OCI-LY3 (cell line): ENCODE measurements at regions not wholly inside any gene's neighbourhood (a gene's known extent, or its start where the extent isn't known, plus 50 kb on each side); places are given as distances from the start of the nearest gene placed in this dataset.

Source experiments
- EZH2phosphoT487 ChIP-seq: fragments of 200-600 bp; shearing (Covaris generic); IDR thresholded peaks from 2 replicates; pipeline ENCODE4 v1.6.1; 2018; ENCODE audit warnings: antibody characterized with exemption, mixed run types, low read depth
- TF ChIP-seq, protein P1 (sequence below): fragments of 200-600, 300-600 bp; sonication (generic); IDR thresholded peaks from 2 replicates; pipeline ENCODE4 v1.5.1; 2014; ENCODE audit warnings: antibody characterized with exemption, low read length, low read depth

DNA sequence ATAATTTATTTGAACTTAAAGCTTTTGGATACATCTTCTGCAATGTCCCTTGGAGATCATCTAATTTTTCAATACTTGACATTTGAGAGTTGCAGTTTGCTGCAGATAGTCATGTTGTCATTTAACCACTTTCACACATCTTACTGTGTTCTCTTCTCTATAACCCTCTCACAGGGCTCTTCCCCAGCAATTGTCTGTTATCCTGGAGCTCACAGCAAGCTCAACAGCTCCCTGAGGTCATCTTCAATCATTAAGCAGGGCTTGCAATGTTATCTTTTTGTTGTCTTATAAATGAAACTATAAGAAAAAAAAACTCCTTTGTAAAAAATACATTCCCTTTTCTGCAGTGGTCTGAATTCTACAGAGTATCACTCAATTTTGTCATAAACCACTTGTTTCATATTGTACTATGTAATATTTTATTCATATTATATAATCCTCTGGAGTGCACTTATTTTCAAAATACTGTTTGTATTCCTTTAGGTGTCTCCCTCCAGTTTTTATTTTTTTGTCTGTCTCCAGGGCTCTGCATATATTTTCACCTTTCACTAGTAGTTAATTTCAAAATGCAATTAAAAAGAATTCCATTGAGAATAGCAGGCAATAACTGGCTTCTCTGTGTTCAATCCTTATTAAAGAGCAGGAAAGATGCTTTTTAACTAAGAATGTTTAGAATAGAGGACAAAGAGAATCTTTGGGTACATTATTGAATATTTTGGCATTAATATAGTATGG, 106.3 kb upstream of the ARSJ start:
- TF ChIP-seq, protein P1, sequence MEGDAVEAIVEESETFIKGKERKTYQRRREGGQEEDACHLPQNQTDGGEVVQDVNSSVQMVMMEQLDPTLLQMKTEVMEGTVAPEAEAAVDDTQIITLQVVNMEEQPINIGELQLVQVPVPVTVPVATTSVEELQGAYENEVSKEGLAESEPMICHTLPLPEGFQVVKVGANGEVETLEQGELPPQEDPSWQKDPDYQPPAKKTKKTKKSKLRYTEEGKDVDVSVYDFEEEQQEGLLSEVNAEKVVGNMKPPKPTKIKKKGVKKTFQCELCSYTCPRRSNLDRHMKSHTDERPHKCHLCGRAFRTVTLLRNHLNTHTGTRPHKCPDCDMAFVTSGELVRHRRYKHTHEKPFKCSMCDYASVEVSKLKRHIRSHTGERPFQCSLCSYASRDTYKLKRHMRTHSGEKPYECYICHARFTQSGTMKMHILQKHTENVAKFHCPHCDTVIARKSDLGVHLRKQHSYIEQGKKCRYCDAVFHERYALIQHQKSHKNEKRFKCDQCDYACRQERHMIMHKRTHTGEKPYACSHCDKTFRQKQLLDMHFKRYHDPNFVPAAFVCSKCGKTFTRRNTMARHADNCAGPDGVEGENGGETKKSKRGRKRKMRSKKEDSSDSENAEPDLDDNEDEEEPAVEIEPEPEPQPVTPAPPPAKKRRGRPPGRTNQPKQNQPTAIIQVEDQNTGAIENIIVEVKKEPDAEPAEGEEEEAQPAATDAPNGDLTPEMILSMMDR, result no peak
- no peak for TF ChIP-seq EZH2phosphoT487
